H9 (cell line): ENCODE measurements at regions not wholly inside any gene's neighbourhood (a gene's known extent, or its start where the extent isn't known, plus 50 kb on each side); places are given as distances from the start of the nearest gene placed in this dataset.

ENCODE experiments used
- DNase-seq: peaks from one replicate; pipeline ENCODE4 v3.0.0-alpha.2; 2017
- H2AFZ ChIP-seq: one replicate; pipeline ENCODE4 v1.6.1; 2013; ENCODE audit warnings: mild to moderate bottlenecking, low read length, control low read depth, moderate library complexity
- H2AK5ac ChIP-seq: 2 replicates; pipeline ENCODE4 v1.6.1; 2013; ENCODE audit warnings: low read length, control low read depth, mixed read lengths; ENCODE audit not compliant: insufficient read length
- H2BK120ac ChIP-seq: one replicate; pipeline ENCODE4 v1.6.1; 2013; ENCODE audit warnings: low read depth, mild to moderate bottlenecking, low read length, control low read depth, inconsistent platforms; ENCODE audit not compliant: poor library complexity, severe bottlenecking
- H2BK12ac ChIP-seq: 2 replicates; pipeline ENCODE4 v1.6.1; 2013; ENCODE audit warnings: low read length, control low read depth, mixed read lengths, low read depth; ENCODE audit not compliant: insufficient read length
- H2BK15ac ChIP-seq: 2 replicates; pipeline ENCODE4 v1.6.1; 2013; ENCODE audit warnings: low read depth, low read length, control low read depth
- H2BK20ac ChIP-seq: one replicate; pipeline ENCODE4 v1.6.1; 2013; ENCODE audit warnings: low read depth, mild to moderate bottlenecking, low read length, control low read depth, inconsistent platforms; ENCODE audit not compliant: poor library complexity, severe bottlenecking
- H2BK5ac ChIP-seq: 2 replicates; pipeline ENCODE4 v1.6.1; 2013; ENCODE audit warnings: low read length, control low read depth, mixed read lengths; ENCODE audit not compliant: insufficient read length
- H3K14ac ChIP-seq: 2 replicates; pipeline ENCODE4 v1.6.1; 2013; ENCODE audit warnings: low read length, control low read depth; ENCODE audit not compliant: insufficient read depth
- H3K18ac ChIP-seq: 2 replicates; pipeline ENCODE4 v1.6.1; 2013; ENCODE audit warnings: low read depth, mild to moderate bottlenecking, mixed read lengths, low read length, control low read depth; ENCODE audit not compliant: insufficient read length
- H3K23ac ChIP-seq: 2 replicates; pipeline ENCODE4 v1.6.1; 2013; ENCODE audit warnings: low read length, control low read depth, mixed read lengths, low read depth; ENCODE audit not compliant: insufficient read length
- H3K23me2 ChIP-seq: 2 replicates; pipeline ENCODE4 v1.6.1; 2013; ENCODE audit warnings: low read depth, mild to moderate bottlenecking, mixed read lengths, low read length, control low read depth; ENCODE audit not compliant: insufficient read length, poor library complexity, severe bottlenecking
- H3K27ac ChIP-seq: 2 replicates; pipeline ENCODE4 v1.5.1; 2013; ENCODE audit warnings: low read length, control low read depth, mixed read lengths, low read depth; ENCODE audit not compliant: insufficient read length
- H3K27me3 ChIP-seq: 2 replicates; pipeline ENCODE4 v1.6.1; 2013; ENCODE audit warnings: low read length, control low read depth, inconsistent platforms; ENCODE audit not compliant: insufficient read depth
- H3K4ac ChIP-seq: 2 replicates; pipeline ENCODE4 v1.6.1; 2013; ENCODE audit warnings: low read depth, mild to moderate bottlenecking, control low read depth, inconsistent platforms, low read length, moderate library complexity
- H3K4me1 ChIP-seq: 2 replicates; pipeline ENCODE4 v1.6.1; 2013; ENCODE audit warnings: low read length, control low read depth, inconsistent platforms; ENCODE audit not compliant: insufficient read depth
- H3K4me2 ChIP-seq: 2 replicates; pipeline ENCODE4 v1.6.1; 2013; ENCODE audit warnings: low read length, control low read depth, mixed read lengths; ENCODE audit not compliant: insufficient read length, insufficient read depth
- H3K56ac ChIP-seq: 2 replicates; pipeline ENCODE4 v1.6.1; 2013; ENCODE audit warnings: low read depth, mild to moderate bottlenecking, mixed read lengths, low read length, control low read depth; ENCODE audit not compliant: insufficient read length
- H3K79me1 ChIP-seq: 2 replicates; pipeline ENCODE4 v1.6.1; 2013; ENCODE audit warnings: low read depth, mild to moderate bottlenecking, moderate library complexity, low read length, control low read depth, inconsistent platforms; ENCODE audit not compliant: insufficient read depth, poor library complexity, severe bottlenecking
- H3K79me2 ChIP-seq: 2 replicates; pipeline ENCODE4 v1.6.1; 2013; ENCODE audit warnings: low read length, control low read depth, inconsistent platforms; ENCODE audit not compliant: insufficient read depth
- H3K9ac ChIP-seq: 2 replicates; pipeline ENCODE4 v1.6.1; 2013; ENCODE audit warnings: low read length, control low read depth, mixed read lengths; ENCODE audit not compliant: insufficient read length; ENCODE audit errors: extremely low read depth
- H3K9me3 ChIP-seq: one replicate; pipeline ENCODE4 v1.6.1; 2013; ENCODE audit warnings: low read depth, low read length, inconsistent platforms; ENCODE audit not compliant: control insufficient read depth
- H3T11ph ChIP-seq: one replicate; pipeline ENCODE4 v1.6.1; 2013; ENCODE audit warnings: mild to moderate bottlenecking, low read length, control low read depth, inconsistent platforms
- H4K20me1 ChIP-seq: one replicate; pipeline ENCODE4 v1.6.1; 2013; ENCODE audit not compliant: control insufficient read depth, insufficient read length, insufficient read depth
- H4K5ac ChIP-seq: 2 replicates; pipeline ENCODE4 v1.6.1; 2013; ENCODE audit warnings: low read depth, mild to moderate bottlenecking, mixed read lengths, low read length, control low read depth; ENCODE audit not compliant: insufficient read length
- H4K8ac ChIP-seq: replicated peaks from 2 replicates; pipeline ENCODE4 v1.6.1; 2013; ENCODE audit warnings: low read length, control low read depth, mixed read lengths, low read depth; ENCODE audit not compliant: insufficient read length
- H4K91ac ChIP-seq: 2 replicates; pipeline ENCODE4 v1.6.1; 2013; ENCODE audit warnings: low read depth, mild to moderate bottlenecking, moderate library complexity, mixed read lengths, low read length, control low read depth; ENCODE audit not compliant: insufficient read length
- H3K27ac Mint-ChIP-seq, 3 experiments: 2 replicates in 2 of 3; 3 replicates in 1 of 3; pipeline ENCODE4 v1.8.0; 2020 to 2021; ENCODE audit warnings: mixed read lengths in 3 of 3, mild to moderate bottlenecking in 1 of 3, moderate library complexity in 1 of 3
- H3K27me3 Mint-ChIP-seq: 2 replicates; pipeline ENCODE4 v1.8.0; 2021; ENCODE audit warnings: low read depth, mild to moderate bottlenecking, moderate library complexity, mixed read lengths
- H3K36me3 Mint-ChIP-seq, 3 experiments: 2 replicates in 2 of 3; 3 replicates in 1 of 3; pipeline ENCODE4 v1.8.0; 2020 to 2021; ENCODE audit warnings: low read depth in 3 of 3, mixed read lengths in 3 of 3; ENCODE audit not compliant: insufficient read depth in 1 of 3
- H3K4me1 Mint-ChIP-seq, 2 experiments: 2 replicates each; pipeline ENCODE4 v1.8.0; 2020; ENCODE audit warnings: mixed read lengths in 2 of 2
- H3K4me3 Mint-ChIP-seq, 2 experiments: 2 replicates in 1 of 2; 3 replicates in 1 of 2; pipeline ENCODE4 v1.8.0; 2020 to 2021; ENCODE audit warnings: mild to moderate bottlenecking in 2 of 2, mixed read lengths in 2 of 2, moderate library complexity in 1 of 2
- H3K9me3 Mint-ChIP-seq, 2 experiments: 2 replicates in 1 of 2; 3 replicates in 1 of 2; pipeline ENCODE4 v1.8.0; 2020; ENCODE audit warnings: mild to moderate bottlenecking in 2 of 2, mixed read lengths in 2 of 2, moderate library complexity in 1 of 2
- WGBS: extraction: QIAGEN DNeasy Blood & Tissue Kit; methylation state at CpG from one replicate; pipeline ENCODE4 v1.1.7; 2013; ENCODE audit warnings: missing lambda C conversion rate, low lambda C conversion rate, mixed read lengths; ENCODE audit not compliant: insufficient read length; ENCODE audit errors: extremely low coverage; 5-methylcytosine and 5-hydroxymethylcytosine counted together
- TF ChIP-seq, protein P1 (sequence below): fragments of 200-600 bp; sonication (generic); conservative IDR thresholded peaks from 3 replicates; pipeline ENCODE4 v1.8.0; 2021; ENCODE audit warnings: antibody characterized with exemption, mild to moderate bottlenecking

DNA sequence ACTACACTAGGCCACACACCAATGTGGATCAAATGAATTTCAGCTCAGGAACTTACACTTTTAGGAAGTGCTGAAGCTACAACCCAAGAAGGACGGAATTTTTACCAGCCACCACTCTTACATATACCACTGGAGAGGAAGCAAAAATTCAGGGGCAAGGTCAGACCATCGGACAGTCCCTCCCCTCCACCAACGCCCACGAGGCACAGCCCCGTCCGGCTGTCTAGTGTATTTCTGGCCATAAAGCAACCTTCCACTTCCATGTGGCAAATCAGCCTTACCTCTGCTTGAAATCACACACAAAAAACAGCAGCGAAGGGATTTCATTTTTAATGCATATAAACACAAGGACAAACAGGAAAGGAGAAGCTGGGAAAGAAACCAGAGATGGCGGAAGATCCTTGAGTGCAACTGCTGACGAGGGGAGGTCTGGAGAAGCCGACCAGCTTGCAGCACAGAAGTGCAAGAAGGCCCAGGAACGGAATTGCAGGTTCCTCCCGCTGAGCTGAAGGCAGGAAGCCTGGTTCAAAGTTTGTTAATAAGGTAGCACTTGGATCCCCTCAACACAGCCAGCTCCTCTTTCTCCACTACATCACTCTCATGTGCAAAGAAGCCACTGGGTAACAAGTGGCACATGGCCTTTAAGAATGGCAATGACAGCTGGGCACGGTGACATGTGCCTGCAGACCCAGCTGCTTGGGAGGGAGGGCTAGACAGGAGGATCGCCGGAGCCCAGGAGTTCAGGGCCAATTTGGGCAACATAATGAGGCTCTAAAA, 71.5 kb downstream of the SHANK2 start:
- H3K79me2 ChIP-seq, result peaks cover 2% of the 10 kb centered on the region; the same call in 1 of the 2 replicates
- Mint-ChIP-seq H3K27ac (peak overlapping the region in 1 of 3 experiments; percentile 69; a peak in 1 of 7 replicates), H3K27me3 (no peaks in the 10 kb centered on the region)

More for the DNA sequence above, 71.5 kb downstream of the SHANK2 start:
- Histone ChIP-seq H2BK5ac (no peak overlapping the region), H4K8ac (no peak overlapping the region), H3T11ph (no peak overlapping the region), H3K23me2 (no peaks in the 10 kb centered on the region), H2BK15ac (no peak overlapping the region), H3K56ac (no peak overlapping the region), H3K79me1 (no peaks in the 10 kb centered on the region), H3K23ac (no peak overlapping the region), H3K27ac (no peak overlapping the region), H2BK12ac (no peak overlapping the region), H3K4me1 (peaks cover 2% of the 10 kb centered on the region; the same call in 1 of the 2 replicates), H3K27me3 (no peaks in the 10 kb centered on the region), H2BK20ac (no peak overlapping the region), H4K91ac (no peak overlapping the region), H3K9me3 (no peaks in the 10 kb centered on the region), H2AK5ac (no peak overlapping the region), H2AFZ (no peak overlapping the region), H4K20me1 (no peaks in the 10 kb centered on the region), H3K18ac (no peak overlapping the region), H4K5ac (no peak overlapping the region), H3K14ac (no peak overlapping the region), H3K4ac (no peak overlapping the region), H2BK120ac (no peak overlapping the region), H3K4me2 (no peak overlapping the region), H3K9ac (no peak overlapping the region)
- Mint-ChIP-seq H3K4me1 (peaks cover 23 to 32% of the 10 kb centered on the region in 2 experiments), H3K4me3 (no peak overlapping the region), H3K36me3 (peaks cover 12 to 24% (median 17%) of the 10 kb centered on the region in 3 experiments), H3K9me3 (peaks cover 21 to 28% of the 10 kb centered on the region in 2 experiments)
- TF ChIP-seq, protein P1, sequence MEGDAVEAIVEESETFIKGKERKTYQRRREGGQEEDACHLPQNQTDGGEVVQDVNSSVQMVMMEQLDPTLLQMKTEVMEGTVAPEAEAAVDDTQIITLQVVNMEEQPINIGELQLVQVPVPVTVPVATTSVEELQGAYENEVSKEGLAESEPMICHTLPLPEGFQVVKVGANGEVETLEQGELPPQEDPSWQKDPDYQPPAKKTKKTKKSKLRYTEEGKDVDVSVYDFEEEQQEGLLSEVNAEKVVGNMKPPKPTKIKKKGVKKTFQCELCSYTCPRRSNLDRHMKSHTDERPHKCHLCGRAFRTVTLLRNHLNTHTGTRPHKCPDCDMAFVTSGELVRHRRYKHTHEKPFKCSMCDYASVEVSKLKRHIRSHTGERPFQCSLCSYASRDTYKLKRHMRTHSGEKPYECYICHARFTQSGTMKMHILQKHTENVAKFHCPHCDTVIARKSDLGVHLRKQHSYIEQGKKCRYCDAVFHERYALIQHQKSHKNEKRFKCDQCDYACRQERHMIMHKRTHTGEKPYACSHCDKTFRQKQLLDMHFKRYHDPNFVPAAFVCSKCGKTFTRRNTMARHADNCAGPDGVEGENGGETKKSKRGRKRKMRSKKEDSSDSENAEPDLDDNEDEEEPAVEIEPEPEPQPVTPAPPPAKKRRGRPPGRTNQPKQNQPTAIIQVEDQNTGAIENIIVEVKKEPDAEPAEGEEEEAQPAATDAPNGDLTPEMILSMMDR, result no peak
- WGBS, result no CpG with 5 or more reads among the region's 15 CpGs
- DNase-seq, result peak; percentile 18
